H1 (cell line): ENCODE measurements at regions not wholly inside any gene's neighbourhood (a gene's known extent, or its start where the extent isn't known, plus 50 kb on each side); places are given as distances from the start of the nearest gene placed in this dataset.

ENCODE experiments used
- CTCF ChIA-PET: fragments of 300-600 bp; sonication (Branson Sonifier 250); formaldehyde crosslinking; loops from one replicate; lab custom pipeline; 2021; ENCODE audit not compliant: partially characterized antibody; lab: Charles Lee
- POLR2A ChIA-PET: fragments of 300-600 bp; sonication (Branson Sonifier 250); formaldehyde crosslinking; loops from one replicate; lab custom pipeline; 2021; ENCODE audit warnings: inconsistent platforms; ENCODE audit not compliant: partially characterized antibody; lab: Charles Lee
- DNase-seq, 2 experiments: peaks; one replicate each; pipeline versions ENCODE4 v3.0.0 to v3.0.0-alpha.2; 2010 to 2022; ENCODE audit warnings: low spot score in 2 of 2, low read depth in 1 of 2, mixed read lengths in 1 of 2
- FAIRE-seq: peaks from 2 replicates; lab custom pipeline; 2011; peaks lifted over from hg19 to GRCh38; lab: Jason Lieb, UNC
- H2AFZ ChIP-seq: 2 replicates; pipeline ENCODE4 v1.8.1; 2012; ENCODE audit warnings: low read length, inconsistent platforms
- H2AK5ac ChIP-seq: 2 replicates; pipeline ENCODE4 v1.6.1; 2013; ENCODE audit warnings: low read depth, low read length
- H2BK120ac ChIP-seq: replicated peaks from 2 replicates; pipeline ENCODE3; 2013; ENCODE audit warnings: low read depth, low read length, inconsistent platforms
- H2BK12ac ChIP-seq: 2 replicates; pipeline ENCODE4 v1.6.1; 2013; ENCODE audit warnings: low read depth, low read length
- H2BK15ac ChIP-seq: 2 replicates; pipeline ENCODE4 v1.6.1; 2013; ENCODE audit warnings: low read length
- H2BK20ac ChIP-seq: 2 replicates; pipeline ENCODE4 v1.6.1; 2013; ENCODE audit warnings: low read length
- H2BK5ac ChIP-seq: 2 replicates; pipeline ENCODE4 v1.6.1; 2013; ENCODE audit warnings: low read depth, low read length
- H3K14ac ChIP-seq: 2 replicates; pipeline ENCODE4 v1.6.1; 2013; ENCODE audit warnings: inconsistent platforms; ENCODE audit not compliant: insufficient read length
- H3K18ac ChIP-seq: 2 replicates; pipeline ENCODE4 v1.6.1; 2013; ENCODE audit warnings: low read length; ENCODE audit errors: extremely low read depth
- H3K23ac ChIP-seq: 2 replicates; pipeline ENCODE4 v1.6.1; 2013; ENCODE audit warnings: inconsistent platforms; ENCODE audit not compliant: insufficient read length
- H3K23me2 ChIP-seq: 2 replicates; pipeline ENCODE4 v1.6.1; 2013; ENCODE audit warnings: low read depth, low read length
- H3K27ac ChIP-seq: 2 replicates; pipeline ENCODE4 v1.6.1; 2011; ENCODE audit warnings: low read depth, low read length, inconsistent platforms
- H3K27me3 ChIP-seq, 4 experiments: replicated peaks in 1 of 4; 1 replicate in 1 of 4; 2 replicates in 3 of 4; pipeline versions ENCODE4 v1.6.1 to v1.8.1; 2011 to 2013; ENCODE audit warnings: low read length in 3 of 4, mild to moderate bottlenecking in 3 of 4, inconsistent platforms in 2 of 4, mixed read lengths in 2 of 4, moderate library complexity in 1 of 4; ENCODE audit not compliant: control insufficient read depth in 3 of 4, insufficient read depth in 3 of 4; ENCODE audit errors: extremely low read depth in 1 of 4
- H3K36me3 ChIP-seq, 4 experiments: 2 replicates each; pipeline versions ENCODE4 v1.6.1 to v1.8.1; 2011 to 2013; ENCODE audit warnings: mild to moderate bottlenecking in 4 of 4, low read length in 3 of 4, moderate library complexity in 2 of 4, control low read depth in 1 of 4, inconsistent platforms in 1 of 4; ENCODE audit not compliant: insufficient read depth in 4 of 4, control insufficient read depth in 2 of 4
- H3K4ac ChIP-seq: replicated peaks from 2 replicates; pipeline ENCODE3; 2013; ENCODE audit warnings: low read length, low read depth, mixed read lengths, inconsistent platforms; ENCODE audit not compliant: insufficient read length
- H3K4me1 ChIP-seq, 4 experiments: replicated peaks in 1 of 4; 1 replicate in 1 of 4; 2 replicates in 3 of 4; pipeline versions ENCODE4 v1.6.1 to v1.8.1; 2011 to 2013; ENCODE audit warnings: low read length in 3 of 4, inconsistent platforms in 2 of 4, mixed read lengths in 1 of 4; ENCODE audit not compliant: insufficient read depth in 4 of 4, control insufficient read depth in 3 of 4
- H3K4me2 ChIP-seq, 2 experiments: 2 replicates each; pipeline versions ENCODE4 v1.6.1 to v1.8.1; 2011 to 2013; ENCODE audit warnings: low read depth in 2 of 2, low read length in 2 of 2, control low read depth in 1 of 2, inconsistent platforms in 1 of 2, mild to moderate bottlenecking in 1 of 2; ENCODE audit not compliant: insufficient read depth in 1 of 2
- H3K4me3 ChIP-seq, 4 experiments: fragments of 200-600, 300-600 bp in 1 of 4; sonication (generic), shearing (Covaris generic), sonication (Bioruptor Twin) in 1 of 4; 2 replicates each; pipeline versions ENCODE4 v1.5.1 to v1.8.1; 2011 to 2016; ENCODE audit warnings: low read length in 4 of 4, low read depth in 3 of 4, control low read depth in 2 of 4, inconsistent platforms in 2 of 4, mild to moderate bottlenecking in 2 of 4, mixed read lengths in 1 of 4, moderate library complexity in 1 of 4; ENCODE audit not compliant: insufficient read depth in 2 of 4; ENCODE audit errors: extremely low read depth in 1 of 4
- H3K56ac ChIP-seq: replicated peaks from 2 replicates; pipeline ENCODE3; 2013; ENCODE audit warnings: low read depth, mild to moderate bottlenecking, mixed read lengths, low read length, inconsistent platforms; ENCODE audit not compliant: insufficient read length
- H3K79me1 ChIP-seq: 2 replicates; pipeline ENCODE4 v1.6.1; 2013; ENCODE audit warnings: low read depth, low read length, control low read depth
- H3K79me2 ChIP-seq, 2 experiments: 2 replicates each; pipeline versions ENCODE4 v1.6.1 to v1.8.1; 2012 to 2013; ENCODE audit warnings: low read length in 2 of 2, mild to moderate bottlenecking in 2 of 2, inconsistent platforms in 1 of 2; ENCODE audit not compliant: insufficient read depth in 2 of 2, control insufficient read depth in 1 of 2
- H3K9ac ChIP-seq, 4 experiments: replicated peaks in 1 of 4; 1 replicate in 1 of 4; 2 replicates in 3 of 4; pipeline versions ENCODE4 v1.6.1 to v1.8.1; 2011 to 2013; ENCODE audit warnings: low read depth in 3 of 4, low read length in 3 of 4, control low read depth in 2 of 4, mild to moderate bottlenecking in 2 of 4, moderate library complexity in 2 of 4, inconsistent platforms in 1 of 4; ENCODE audit errors: extremely low read depth in 1 of 4
- H3K9me3 ChIP-seq, 2 experiments: 2 replicates each; pipeline versions ENCODE4 v1.6.1 to v1.8.1; 2012 to 2013; ENCODE audit warnings: mild to moderate bottlenecking in 2 of 2, moderate library complexity in 2 of 2, control low read depth in 1 of 2, inconsistent platforms in 1 of 2, low read depth in 1 of 2, low read length in 1 of 2, mixed read lengths in 1 of 2; ENCODE audit not compliant: insufficient read depth in 2 of 2
- H4K20me1 ChIP-seq, 2 experiments: replicated peaks in 1 of 2; 2 replicates each; pipeline versions ENCODE3 to v1.8.1; 2011 to 2013; ENCODE audit warnings: inconsistent platforms in 2 of 2, low read length in 2 of 2, mild to moderate bottlenecking in 1 of 2; ENCODE audit not compliant: insufficient read depth in 2 of 2, control insufficient read depth in 1 of 2
- H4K5ac ChIP-seq: 2 replicates; pipeline ENCODE4 v1.6.1; 2013; ENCODE audit warnings: low read length, low read depth, mixed read lengths, inconsistent platforms; ENCODE audit not compliant: insufficient read length
- H4K8ac ChIP-seq: 2 replicates; pipeline ENCODE4 v1.8.0; 2013; ENCODE audit warnings: mild to moderate bottlenecking, moderate library complexity, low read length, inconsistent platforms; ENCODE audit not compliant: insufficient read depth; ENCODE audit errors: extremely low read depth
- H4K91ac ChIP-seq: replicated peaks from 2 replicates; pipeline ENCODE3; 2013; ENCODE audit warnings: low read length, mixed read lengths, inconsistent platforms; ENCODE audit not compliant: insufficient read length
- ASH2L ChIP-seq: fragments of 200-600, 300-600 bp; sonication (generic); IDR thresholded peaks from one replicate; pipeline ENCODE4 v1.7.1; 2017; ENCODE audit warnings: low read length
- CBX5 ChIP-seq: fragments of 300-800, 300-1000 bp; sonication (generic); IDR thresholded peaks from 2 replicates; pipeline ENCODE4 v1.7.1; 2016; ENCODE audit warnings: antibody characterized with exemption, low read length, low read depth
- CBX8 ChIP-seq: fragments of 300-800, 300-1000 bp; sonication (generic); IDR thresholded peaks from 2 replicates; pipeline ENCODE4 v1.7.1; 2016; ENCODE audit warnings: low read depth, low read length, borderline replicate concordance
- CHD2 ChIP-seq: IDR thresholded peaks from 2 replicates; pipeline ENCODE4 v1.6.1; 2012; ENCODE audit warnings: low read length, improper control_type of control experiment
- FOSL1 ChIP-seq: IDR thresholded peaks from 2 replicates; pipeline ENCODE4 v1.6.1; 2011; ENCODE audit warnings: mild to moderate bottlenecking, low read depth, low read length, moderate library complexity; ENCODE audit not compliant: insufficient read depth
- GTF2F1 ChIP-seq: IDR thresholded peaks from 2 replicates; pipeline ENCODE4 v1.6.1; 2012; ENCODE audit warnings: low read depth, low read length, improper control_type of control experiment, borderline replicate concordance
- HDAC6 ChIP-seq: IDR thresholded peaks from one replicate; pipeline ENCODE4 v1.7.1; 2012; ENCODE audit warnings: low read depth, mild to moderate bottlenecking, inconsistent platforms, low read length, moderate library complexity
- KDM4A ChIP-seq: IDR thresholded peaks from one replicate; pipeline ENCODE4 v1.7.1; 2012; ENCODE audit warnings: low read depth, mild to moderate bottlenecking, moderate library complexity, low read length, inconsistent platforms; ENCODE audit not compliant: severe bottlenecking
- MAFK ChIP-seq: IDR thresholded peaks from 2 replicates; pipeline ENCODE4 v1.6.1; 2012; ENCODE audit warnings: low read depth, mild to moderate bottlenecking, improper control_type of control experiment, low read length
- NRF1 ChIP-seq: IDR thresholded peaks from 2 replicates; pipeline ENCODE4 v1.6.1; 2011; ENCODE audit warnings: mild to moderate bottlenecking, low read depth, low read length, improper control_type of control experiment
- RXRA ChIP-seq: IDR thresholded peaks from 2 replicates; pipeline ENCODE4 v1.6.1; 2011; ENCODE audit warnings: low read depth, mild to moderate bottlenecking, low read length, moderate library complexity; ENCODE audit not compliant: insufficient read depth
- SIRT6 ChIP-seq: IDR thresholded peaks from one replicate; pipeline ENCODE4 v1.7.1; 2012; ENCODE audit warnings: low read length, inconsistent platforms
- SP2 ChIP-seq: IDR thresholded peaks from 2 replicates; pipeline ENCODE4 v1.6.1; 2012; ENCODE audit warnings: mild to moderate bottlenecking, low read length, inconsistent platforms
- SP4 ChIP-seq: IDR thresholded peaks from 2 replicates; pipeline ENCODE4 v1.6.1; 2012; ENCODE audit warnings: low read length, inconsistent platforms
- TAF1 ChIP-seq: IDR thresholded peaks from 2 replicates; pipeline ENCODE4 v1.6.1; 2011; ENCODE audit warnings: mild to moderate bottlenecking, low read depth, low read length
- WGBS, 2 experiments: shearing (Covaris generic) in 1 of 2; methylation state at CpG; one replicate each; pipeline versions ENCODE4 v1.1.6 to v1.1.7; 2013 to 2015; ENCODE audit warnings: low lambda C conversion rate in 2 of 2, mixed read lengths in 2 of 2, inconsistent platforms in 1 of 2, low coverage in 1 of 2, missing lambda C conversion rate in 1 of 2; ENCODE audit not compliant: insufficient replicate concordance in 2 of 2, insufficient coverage in 1 of 2, insufficient read length in 1 of 2; ENCODE audit errors: extremely low coverage in 1 of 2, missing lambda C conversion rate in 1 of 2; 5-methylcytosine and 5-hydroxymethylcytosine counted together
- TF ChIP-seq, protein P1 (sequence below): IDR thresholded peaks from 2 replicates; pipeline ENCODE4 v1.6.1; 2012; ENCODE audit warnings: inconsistent platforms

DNA sequence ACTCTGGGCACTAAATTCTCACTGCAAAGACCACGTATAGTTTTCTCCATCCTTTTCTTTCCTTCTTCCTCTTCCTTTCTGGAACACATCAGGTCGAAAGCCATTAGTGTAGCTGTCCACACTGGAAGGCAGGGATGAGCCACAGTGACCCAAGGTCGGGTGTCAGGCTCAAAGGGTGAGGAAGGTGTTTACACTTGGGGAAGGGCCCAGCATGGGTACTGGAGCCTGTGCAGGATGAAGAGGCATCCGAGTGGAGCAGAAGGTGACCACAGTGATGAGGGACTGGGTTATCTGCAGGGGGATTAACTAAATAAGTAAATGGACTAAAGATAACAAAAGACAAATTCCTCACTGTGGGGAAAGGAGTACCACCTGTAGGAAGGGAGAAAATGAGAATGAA is 164.0 kb downstream of the SOX9 start:
- POLR2A ChIA-PET: no interaction called here
- Histone ChIP-seq H3K36me3 (no peaks in the 10 kb centered on the region), H3K23me2 (no peaks in the 10 kb centered on the region), H3K4me2 (no peak overlapping the region), H2BK15ac (no peak overlapping the region), H3K4ac (no peak overlapping the region), H3K23ac (no peak overlapping the region), H4K20me1 (no peaks in the 10 kb centered on the region), H3K27ac (no peak overlapping the region), H4K5ac (no peak overlapping the region), H3K4me1 (no peaks in the 10 kb centered on the region), H2AK5ac (no peak overlapping the region), H4K91ac (no peak overlapping the region), H2BK20ac (no peak overlapping the region), H3K27me3 (no peaks in the 10 kb centered on the region), H3K18ac (no peak overlapping the region), H3K79me1 (no peaks in the 10 kb centered on the region), H4K8ac (no peak overlapping the region), H3K14ac (no peak overlapping the region), H2BK12ac (no peak overlapping the region), H2AFZ (no peak overlapping the region), H3K56ac (no peak overlapping the region), H2BK120ac (no peak overlapping the region), H3K9ac (no peak overlapping the region), H3K4me3 (no peak overlapping the region), H2BK5ac (no peak overlapping the region), H3K79me2 (no peaks in the 10 kb centered on the region), H3K9me3 (no peaks in the 10 kb centered on the region)
- CTCF ChIA-PET: interaction anchor here (0.6 to 1.3 kb wide), 2 partner anchors 33 to 194 kb away, joined by 3 read pairs; no protein-coding TSS in a partner anchor
- WGBS, 2 experiments: 85% methylated on average over 4 of the region's 4 CpGs; no CpG with 5 or more reads in 1 of the 2 experiments
- DNase-seq (no peak), FAIRE-seq (no peak)
- TF ChIP-seq, protein P1, sequence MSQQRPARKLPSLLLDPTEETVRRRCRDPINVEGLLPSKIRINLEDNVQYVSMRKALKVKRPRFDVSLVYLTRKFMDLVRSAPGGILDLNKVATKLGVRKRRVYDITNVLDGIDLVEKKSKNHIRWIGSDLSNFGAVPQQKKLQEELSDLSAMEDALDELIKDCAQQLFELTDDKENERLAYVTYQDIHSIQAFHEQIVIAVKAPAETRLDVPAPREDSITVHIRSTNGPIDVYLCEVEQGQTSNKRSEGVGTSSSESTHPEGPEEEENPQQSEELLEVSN: no peak
- TF ChIP-seq ASH2L: no peak
- no peak for TF ChIP-seq RXRA
- TF ChIP-seq HDAC6: no peak
- no peak for TF ChIP-seq CBX5
- TF ChIP-seq SP2: no peak
- no peak for TF ChIP-seq CBX8
- no peak for TF ChIP-seq NRF1
- no peak for TF ChIP-seq FOSL1
- no peak for TF ChIP-seq GTF2F1
- no peak for TF ChIP-seq CHD2
- TF ChIP-seq MAFK: no peak
- TF ChIP-seq TAF1: no peak
- TF ChIP-seq SIRT6: no peak
- TF ChIP-seq SP4: no peak
- no peak for TF ChIP-seq KDM4A
